HL-60 (cell line): ENCODE measurements at regions not wholly inside any gene's neighbourhood (a gene's known extent, or its start where the extent isn't known, plus 50 kb on each side); places are given as distances from the start of the nearest gene placed in this dataset.

Experiments used
- DNase-seq, 2 experiments: peaks; one replicate each; pipeline ENCODE4 v3.0.0-alpha.2; 2010 to 2020; ENCODE audit warnings: low read depth in 1 of 2, low spot score in 1 of 2
- H3K27ac ChIP-seq: fragments of 250-450 bp; sonication (Bioruptor Pico); replicated peaks from 2 replicates; pipeline ENCODE4 v1.5.1; 2020; ENCODE audit warnings: mild to moderate bottlenecking, moderate library complexity
- H3K27me3 ChIP-seq: fragments of 250-450 bp; sonication (Bioruptor Pico); 2 replicates; pipeline ENCODE4 v1.5.1; 2021; ENCODE audit warnings: mild to moderate bottlenecking, moderate library complexity; ENCODE audit not compliant: insufficient read depth, poor library complexity, severe bottlenecking
- H3K4me3 ChIP-seq: replicated peaks from 2 replicates; pipeline ENCODE4 v1.5.1; 2011; ENCODE audit warnings: mild to moderate bottlenecking, control low read depth, low read length; ENCODE audit not compliant: insufficient read depth
- GABPA ChIP-seq: IDR thresholded peaks from 2 replicates; pipeline ENCODE4 v1.6.1; 2012; ENCODE audit warnings: low read depth
- POLR2AphosphoS5 ChIP-seq: IDR thresholded peaks from 2 replicates; pipeline ENCODE4 v1.6.1; 2012; ENCODE audit warnings: low read depth
- REST ChIP-seq: IDR thresholded peaks from 2 replicates; pipeline ENCODE4 v1.6.1; 2012; ENCODE audit warnings: low read depth; ENCODE audit not compliant: insufficient replicate concordance
- SPI1 ChIP-seq: IDR thresholded peaks from 2 replicates; pipeline ENCODE4 v1.6.1; 2012; ENCODE audit warnings: low read depth, mild to moderate bottlenecking, borderline replicate concordance
- TF ChIP-seq, protein P1 (sequence below): IDR thresholded peaks from one replicate; pipeline ENCODE4 v1.5.1; 2011; ENCODE audit warnings: low read length, control low read depth, inconsistent platforms; ENCODE audit not compliant: insufficient read depth

DNA sequence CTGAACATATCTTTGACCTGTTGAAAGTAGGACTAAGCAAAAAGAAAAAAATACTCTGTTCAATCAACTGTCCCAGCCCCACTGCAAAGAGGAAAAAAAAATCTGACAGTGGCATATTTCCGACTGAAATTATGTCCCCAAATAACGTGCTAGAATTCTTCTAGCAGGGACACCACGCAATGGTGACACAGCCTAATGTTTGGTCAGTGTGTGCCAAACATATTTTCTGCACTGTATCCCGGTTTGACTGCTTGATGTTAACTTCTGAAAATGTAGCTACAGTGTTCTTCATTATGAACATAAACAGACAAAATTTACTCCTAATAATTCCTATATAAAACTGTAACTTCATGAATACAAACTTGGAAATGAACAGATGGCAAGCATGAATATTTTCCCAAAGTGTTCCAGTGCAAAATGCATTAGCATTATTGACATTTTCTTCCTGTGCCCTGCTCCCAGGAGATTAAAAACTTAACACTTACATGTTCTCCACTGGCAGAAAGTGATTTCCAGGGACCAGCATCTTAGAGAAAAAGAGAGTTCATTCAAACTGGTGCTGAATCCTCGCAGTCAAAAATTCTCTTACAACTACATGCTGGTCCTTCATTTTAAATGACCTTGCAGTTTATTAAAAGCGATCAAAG is 72.4 kb upstream of the SYT1 start:
- H3K4me3 ChIP-seq, result no peak overlapping the region
- no peak for TF ChIP-seq REST
- TF ChIP-seq, protein P1, sequence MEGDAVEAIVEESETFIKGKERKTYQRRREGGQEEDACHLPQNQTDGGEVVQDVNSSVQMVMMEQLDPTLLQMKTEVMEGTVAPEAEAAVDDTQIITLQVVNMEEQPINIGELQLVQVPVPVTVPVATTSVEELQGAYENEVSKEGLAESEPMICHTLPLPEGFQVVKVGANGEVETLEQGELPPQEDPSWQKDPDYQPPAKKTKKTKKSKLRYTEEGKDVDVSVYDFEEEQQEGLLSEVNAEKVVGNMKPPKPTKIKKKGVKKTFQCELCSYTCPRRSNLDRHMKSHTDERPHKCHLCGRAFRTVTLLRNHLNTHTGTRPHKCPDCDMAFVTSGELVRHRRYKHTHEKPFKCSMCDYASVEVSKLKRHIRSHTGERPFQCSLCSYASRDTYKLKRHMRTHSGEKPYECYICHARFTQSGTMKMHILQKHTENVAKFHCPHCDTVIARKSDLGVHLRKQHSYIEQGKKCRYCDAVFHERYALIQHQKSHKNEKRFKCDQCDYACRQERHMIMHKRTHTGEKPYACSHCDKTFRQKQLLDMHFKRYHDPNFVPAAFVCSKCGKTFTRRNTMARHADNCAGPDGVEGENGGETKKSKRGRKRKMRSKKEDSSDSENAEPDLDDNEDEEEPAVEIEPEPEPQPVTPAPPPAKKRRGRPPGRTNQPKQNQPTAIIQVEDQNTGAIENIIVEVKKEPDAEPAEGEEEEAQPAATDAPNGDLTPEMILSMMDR, result no peak
- no peak for TF ChIP-seq POLR2AphosphoS5
- TF ChIP-seq GABPA, result no peak
- no peak for TF ChIP-seq SPI1
- H3K27me3 ChIP-seq, result no peaks in the 10 kb centered on the region
- no peak for DNase-seq
- H3K27ac ChIP-seq, result no peak overlapping the region

GRCh38 chr12:78793491-78793890 is 71.1 kb upstream of the SYT1 start:
- no peak for DNase-seq
- Histone ChIP-seq H3K27me3 (no peaks in the 10 kb centered on the region), H3K4me3 (no peak overlapping the region), H3K27ac (no peak overlapping the region)
- TF ChIP-seq POLR2AphosphoS5, result no peak
- TF ChIP-seq, protein P1, result no peak
- TF ChIP-seq SPI1, result no peak
- no peak for TF ChIP-seq REST
- TF ChIP-seq GABPA, result no peak

GRCh38 chr12:78793982-78794381 is 70.6 kb upstream of the SYT1 start:
- DNase-seq, result no peak
- TF ChIP-seq, protein P1, result no peak
- TF ChIP-seq POLR2AphosphoS5, result no peak
- H3K4me3 ChIP-seq, result no peak overlapping the region

GRCh38 chr12:78795934-78796445 is 68.6 kb upstream of the SYT1 start:
- no peak for DNase-seq
- Histone ChIP-seq H3K27me3 (no peaks in the 10 kb centered on the region), H3K27ac (no peak overlapping the region), H3K4me3 (no peak overlapping the region)
- TF ChIP-seq POLR2AphosphoS5 (no peak), GABPA (no peak), REST (no peak), SPI1 (no peak)
- TF ChIP-seq, protein P1, result no peak

More at GRCh38 chr12:78793982-78794381, 70.6 kb upstream of the SYT1 start:
- Histone ChIP-seq H3K27ac (no peak overlapping the region), H3K27me3 (no peaks in the 10 kb centered on the region)
